ENCODE measurements at regions not wholly inside any gene's neighbourhood (a gene's known extent, or its start where the extent isn't known, plus 50 kb on each side); places are given as distances from the start of the nearest gene placed in this dataset.

DNA sequence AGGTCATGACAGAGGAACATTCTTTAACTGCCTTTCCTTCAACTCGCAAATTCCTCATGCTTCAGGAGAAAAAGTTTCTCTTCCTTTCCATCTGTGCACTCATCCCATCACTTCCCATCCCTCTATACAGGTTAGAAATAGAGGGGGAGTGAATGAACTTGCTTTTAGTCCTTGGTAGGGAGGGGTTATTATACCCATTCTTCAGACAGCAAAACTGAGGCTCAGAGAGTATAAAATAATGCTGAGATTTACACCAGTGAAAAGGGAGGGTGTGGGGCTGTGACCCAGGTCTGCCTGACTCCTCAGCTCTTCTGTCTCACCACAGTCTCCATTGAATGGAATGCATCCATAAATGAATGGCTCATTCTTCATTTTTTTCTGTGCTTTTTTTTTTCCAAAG lies 109.4 kb upstream of the RCN1 start:
- no peak overlapping the region for H2AFZ ChIP-seq (ENCODE audit: low read depth)
- H3K27me3 ChIP-seq (ENCODE audit: insufficient read depth, low read depth): no peaks in the 10 kb centered on the region
- TF ChIP-seq, protein P1, sequence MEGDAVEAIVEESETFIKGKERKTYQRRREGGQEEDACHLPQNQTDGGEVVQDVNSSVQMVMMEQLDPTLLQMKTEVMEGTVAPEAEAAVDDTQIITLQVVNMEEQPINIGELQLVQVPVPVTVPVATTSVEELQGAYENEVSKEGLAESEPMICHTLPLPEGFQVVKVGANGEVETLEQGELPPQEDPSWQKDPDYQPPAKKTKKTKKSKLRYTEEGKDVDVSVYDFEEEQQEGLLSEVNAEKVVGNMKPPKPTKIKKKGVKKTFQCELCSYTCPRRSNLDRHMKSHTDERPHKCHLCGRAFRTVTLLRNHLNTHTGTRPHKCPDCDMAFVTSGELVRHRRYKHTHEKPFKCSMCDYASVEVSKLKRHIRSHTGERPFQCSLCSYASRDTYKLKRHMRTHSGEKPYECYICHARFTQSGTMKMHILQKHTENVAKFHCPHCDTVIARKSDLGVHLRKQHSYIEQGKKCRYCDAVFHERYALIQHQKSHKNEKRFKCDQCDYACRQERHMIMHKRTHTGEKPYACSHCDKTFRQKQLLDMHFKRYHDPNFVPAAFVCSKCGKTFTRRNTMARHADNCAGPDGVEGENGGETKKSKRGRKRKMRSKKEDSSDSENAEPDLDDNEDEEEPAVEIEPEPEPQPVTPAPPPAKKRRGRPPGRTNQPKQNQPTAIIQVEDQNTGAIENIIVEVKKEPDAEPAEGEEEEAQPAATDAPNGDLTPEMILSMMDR (conservative IDR thresholded peaks at IDR 0.05; ENCODE audit: low read depth, low read length): no peak
- no peaks in the 10 kb centered on the region for H3K36me3 ChIP-seq (ENCODE audit: insufficient read depth)
- no peak overlapping the region for H3K9ac ChIP-seq
- no peak overlapping the region for H3K4me3 ChIP-seq (IDR thresholded peaks at IDR 0.05; ENCODE audit: insufficient read depth, low read depth, low read length)
- H3K27ac ChIP-seq: no peak overlapping the region
- H3K4me2 ChIP-seq: no peak overlapping the region
- no peaks in the 10 kb centered on the region for H3K4me1 ChIP-seq (ENCODE audit: low read depth, poor library complexity, severe bottlenecking)
- H4K20me1 ChIP-seq (ENCODE audit: insufficient read depth): no peaks in the 10 kb centered on the region
- H3K79me2 ChIP-seq (ENCODE audit: insufficient read depth, low read depth): no peaks in the 10 kb centered on the region

DNA sequence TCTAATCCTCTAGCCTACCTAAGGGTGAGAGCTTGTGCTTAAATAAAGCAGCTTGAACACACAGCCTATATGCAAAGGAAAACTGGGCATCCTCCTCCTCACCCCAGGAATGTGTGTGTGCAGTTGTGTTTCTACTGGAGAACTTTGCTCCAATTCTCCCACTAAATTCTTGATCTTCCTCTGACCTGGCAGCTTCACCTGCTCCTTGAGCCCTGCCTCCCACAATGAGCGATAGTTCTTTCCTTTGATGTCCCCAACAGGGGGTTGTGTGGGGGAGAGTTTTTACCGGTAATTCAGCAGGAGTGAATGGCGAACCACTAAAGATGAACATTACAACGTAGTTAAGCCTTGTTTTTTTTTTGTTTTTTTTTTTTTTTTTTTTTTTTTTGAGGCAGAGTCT lies 113.5 kb upstream of the RCN1 start:
- TF ChIP-seq, protein P1 (conservative IDR thresholded peaks at IDR 0.05; ENCODE audit: low read depth, low read length): no peak
- no peak overlapping the region for H3K4me3 ChIP-seq (IDR thresholded peaks at IDR 0.05; ENCODE audit: insufficient read depth, low read depth, low read length)
- H4K20me1 ChIP-seq (ENCODE audit: insufficient read depth): no peaks in the 10 kb centered on the region
- no peaks in the 10 kb centered on the region for H3K4me1 ChIP-seq (ENCODE audit: low read depth, poor library complexity, severe bottlenecking)
- H3K27ac ChIP-seq: no peak overlapping the region
- H3K4me2 ChIP-seq: no peak overlapping the region
- H3K27me3 ChIP-seq (ENCODE audit: insufficient read depth, low read depth): no peaks in the 10 kb centered on the region
- no peak overlapping the region for H3K9ac ChIP-seq
- no peaks in the 10 kb centered on the region for H3K79me2 ChIP-seq (ENCODE audit: insufficient read depth, low read depth)
- no peak overlapping the region for H2AFZ ChIP-seq (ENCODE audit: low read depth)
- H3K36me3 ChIP-seq (ENCODE audit: insufficient read depth): no peaks in the 10 kb centered on the region

DNA sequence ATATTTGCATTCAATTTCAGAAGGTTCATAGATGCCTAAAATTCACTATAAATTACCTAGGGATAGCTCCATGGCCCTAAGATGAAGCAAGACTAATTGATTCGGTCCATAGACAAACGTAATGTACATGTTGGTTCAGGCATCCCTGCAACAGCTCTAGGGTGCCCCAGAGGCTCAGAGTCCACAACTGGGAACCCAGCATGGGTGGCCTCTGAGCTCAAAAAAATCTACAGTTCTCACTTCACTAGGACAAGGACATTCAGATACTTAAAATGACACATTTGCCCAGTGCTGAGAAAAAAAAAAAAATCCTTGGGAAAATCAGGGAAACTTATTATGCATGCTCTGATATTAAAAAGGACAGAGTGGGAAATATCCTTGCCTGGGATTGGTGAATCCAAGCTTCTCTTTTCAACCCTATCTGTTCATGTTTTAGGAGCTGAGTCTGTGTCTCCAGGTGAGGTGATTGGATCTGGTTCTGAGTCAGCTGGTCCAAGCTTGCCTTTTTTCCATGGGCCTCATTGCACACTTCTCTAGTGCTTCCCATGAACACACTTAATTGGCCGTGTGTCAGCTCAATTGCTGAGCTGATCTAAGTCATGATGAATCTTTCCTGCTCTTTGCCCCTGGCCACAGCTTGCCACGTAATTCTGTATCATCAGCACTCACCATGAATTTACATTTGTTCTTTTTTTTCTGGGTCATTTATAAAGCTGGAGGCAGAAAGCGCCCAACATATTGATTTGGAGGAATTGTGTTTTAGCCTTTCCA lies 116.3 kb upstream of the RCN1 start:
- Histone ChIP-seq H3K4me2 (no peak overlapping the region), H3K36me3 (ENCODE audit: insufficient read depth) (no peaks in the 10 kb centered on the region), H3K27ac (no peak overlapping the region), H3K27me3 (ENCODE audit: insufficient read depth, low read depth) (no peaks in the 10 kb centered on the region), H3K79me2 (ENCODE audit: insufficient read depth, low read depth) (no peaks in the 10 kb centered on the region), H3K4me3 (IDR thresholded peaks at IDR 0.05; ENCODE audit: insufficient read depth, low read depth, low read length) (no peak overlapping the region), H2AFZ (ENCODE audit: low read depth) (no peak overlapping the region), H3K4me1 (ENCODE audit: low read depth, poor library complexity, severe bottlenecking) (no peaks in the 10 kb centered on the region), H4K20me1 (ENCODE audit: insufficient read depth) (no peaks in the 10 kb centered on the region), H3K9ac (no peak overlapping the region)
- TF ChIP-seq, protein P1 (conservative IDR thresholded peaks at IDR 0.05; ENCODE audit: low read depth, low read length): no peak

DNA sequence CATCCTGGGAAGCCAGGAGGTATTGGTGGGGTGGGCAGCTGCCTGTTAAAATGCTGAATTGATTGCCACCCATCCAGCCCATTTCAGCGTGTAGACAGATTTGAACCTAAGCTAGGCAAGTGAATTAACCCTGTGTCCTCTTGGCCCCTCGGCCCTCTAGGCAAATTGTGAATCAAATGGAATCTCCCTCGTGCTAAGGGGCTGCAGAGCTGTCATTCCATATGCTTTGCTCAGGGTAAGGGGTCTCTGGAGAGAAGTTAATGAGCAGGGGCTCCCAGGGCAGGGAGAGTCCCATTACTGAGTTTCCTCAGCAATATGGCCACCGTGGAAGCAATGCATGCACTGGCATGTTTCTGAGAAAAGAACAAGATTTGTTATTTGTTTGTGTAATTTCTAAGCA lies 117.7 kb upstream of the RCN1 start:
- no peaks in the 10 kb centered on the region for H3K36me3 ChIP-seq (ENCODE audit: insufficient read depth)
- H3K9ac ChIP-seq: no peak overlapping the region
- H3K79me2 ChIP-seq (ENCODE audit: insufficient read depth, low read depth): no peaks in the 10 kb centered on the region
- no peaks in the 10 kb centered on the region for H4K20me1 ChIP-seq (ENCODE audit: insufficient read depth)
- H3K27me3 ChIP-seq (ENCODE audit: insufficient read depth, low read depth): no peaks in the 10 kb centered on the region
- H3K4me1 ChIP-seq (ENCODE audit: low read depth, poor library complexity, severe bottlenecking): no peaks in the 10 kb centered on the region
- H3K4me2 ChIP-seq: no peak overlapping the region
- no peak overlapping the region for H3K4me3 ChIP-seq (IDR thresholded peaks at IDR 0.05; ENCODE audit: insufficient read depth, low read depth, low read length)
- TF ChIP-seq, protein P1 (conservative IDR thresholded peaks at IDR 0.05; ENCODE audit: low read depth, low read length): no peak
- H3K27ac ChIP-seq: no peak overlapping the region
- no peak overlapping the region for H2AFZ ChIP-seq (ENCODE audit: low read depth)

Data from KMS-11 (cell line).